ENCODE measurements at regions not wholly inside any gene's neighbourhood (a gene's known extent, or its start where the extent isn't known, plus 50 kb on each side); places are given as distances from the start of the nearest gene placed in this dataset.

- TF ChIP-seq YY1 (IDR thresholded peaks at IDR 0.05; ENCODE audit: insufficient read depth, insufficient read length), result no peak
- TF ChIP-seq ZNF274 (IDR thresholded peaks at IDR 0.05; ENCODE audit: low read depth, low read length), result no peak
- TF ChIP-seq SUZ12 (IDR thresholded peaks at IDR 0.05; ENCODE audit: extremely low read depth, insufficient read depth, insufficient read length), result no peak
Measured at GRCh38 chr5:96222129-96222528, 210.9 kb downstream of the PCSK1 start.
